A549 (cell line): ENCODE measurements at regions not wholly inside any gene's neighbourhood (a gene's known extent, or its start where the extent isn't known, plus 50 kb on each side); places are given as distances from the start of the nearest gene placed in this dataset.

Experiments used
- ATAC-seq, 2 experiments: fragments of 200-7000 bp in 1 of 2; fragments of >200 bp in 1 of 2; cut with Nextera tagmentation in 1 of 2; cut with Tn5 transposase in 1 of 2; 3 replicates each; pipeline versions ENCODE4 v1.8.0 to v1.9.1; 2018 to 2020; ENCODE audit warnings: mild to moderate bottlenecking in 1 of 2, moderate library complexity in 1 of 2
- CTCF ChIA-PET: fragments of 300-600 bp; sonication (Branson Sonifier 250); formaldehyde crosslinking; extraction: SDS; loops from one replicate; lab custom pipeline; 2021; ENCODE audit warnings: antibody characterized with exemption, inconsistent platforms; lab: Yijun Ruan, JAX
- POLR2A ChIA-PET: fragments of 350-600 bp; formaldehyde crosslinking; extraction: SDS; loops from one replicate; lab custom pipeline; 2021; ENCODE audit warnings: antibody characterized with exemption, inconsistent platforms; lab: Yijun Ruan, JAX
- DNase-seq, 2 experiments: peaks; one replicate each; pipeline versions ENCODE4 v3.0.0 to v3.0.0-alpha.2; 2011 to 2016; ENCODE audit warnings: low read depth in 1 of 2, low spot score in 1 of 2
- FAIRE-seq: peaks from 2 replicates; lab custom pipeline; 2011; peaks lifted over from hg19 to GRCh38; lab: Jason Lieb, UNC
- H3K27ac ChIP-seq, 2 experiments: fragments of >200 bp; sonication (Bioruptor Twin); formaldehyde crosslinking; 3 replicates each; pipeline ENCODE4 v1.5.1; 2016 to 2017
- H3K4me1 ChIP-seq: fragments of >200 bp; sonication (Bioruptor Twin); formaldehyde crosslinking; 3 replicates; pipeline ENCODE4 v1.6.1; 2016
- H3K4me2 ChIP-seq: fragments of >200 bp; sonication (Bioruptor Twin); formaldehyde crosslinking; 3 replicates; pipeline ENCODE4 v1.6.1; 2016
- H3K4me3 ChIP-seq: fragments of >200 bp; sonication (Bioruptor Twin); formaldehyde crosslinking; 3 replicates; pipeline ENCODE4 v1.5.1; 2016
- H3K9me3 ChIP-seq: fragments of >200 bp; sonication (Bioruptor Twin); formaldehyde crosslinking; 3 replicates; pipeline ENCODE4 v1.6.1; 2016
- ATOH8 ChIP-seq: fragments of 250-450 bp; sonication (Bioruptor Pico); IDR thresholded peaks from 2 replicates; pipeline ENCODE4 v1.5.0; 2020; ENCODE audit warnings: low read depth, mild to moderate bottlenecking, moderate library complexity
- BCL3 ChIP-seq: fragments of >200 bp; sonication (Bioruptor Twin); formaldehyde crosslinking; IDR thresholded peaks from 3 replicates; pipeline ENCODE4 v1.6.1; 2016
- BHLHE40 ChIP-seq: IDR thresholded peaks from 2 replicates; pipeline ENCODE4 v1.6.1; 2012; ENCODE audit warnings: low read depth, low read length, inconsistent platforms
- EHF ChIP-seq: fragments of 250-450 bp; sonication (Bioruptor Pico); IDR thresholded peaks from 2 replicates; pipeline ENCODE4 v1.5.0; 2020; ENCODE audit warnings: mild to moderate bottlenecking
- EHMT2 ChIP-seq: fragments of 200-600 bp; sonication (generic); IDR thresholded peaks from 2 replicates; pipeline ENCODE4 v1.6.1; 2016; ENCODE audit warnings: antibody characterized with exemption, low read depth, mild to moderate bottlenecking, moderate library complexity
- EP300 ChIP-seq, 2 experiments: fragments of >200 bp; sonication (Bioruptor Twin); formaldehyde crosslinking; IDR thresholded peaks; 2 replicates in 1 of 2; 3 replicates in 1 of 2; pipeline ENCODE4 v1.6.1; 2016 to 2017
- FOSB ChIP-seq: fragments of 250-450 bp; sonication (Bioruptor Pico); IDR thresholded peaks from 2 replicates; pipeline ENCODE4 v1.5.0; 2020; ENCODE audit warnings: mild to moderate bottlenecking, moderate library complexity
- GATA3 ChIP-seq: IDR thresholded peaks from 2 replicates; pipeline ENCODE4 v1.6.1; 2012; ENCODE audit warnings: borderline replicate concordance
- HDAC2 ChIP-seq: fragments of 200-600 bp; sonication (generic); IDR thresholded peaks from 2 replicates; pipeline ENCODE4 v1.6.1; 2016
- HEYL ChIP-seq: fragments of 250-450 bp; sonication (Bioruptor Pico); IDR thresholded peaks from 2 replicates; pipeline ENCODE4 v1.8.0; 2021; ENCODE audit warnings: mild to moderate bottlenecking, moderate library complexity
- JUN ChIP-seq, 2 experiments: fragments of >200 bp; sonication (Bioruptor Twin); formaldehyde crosslinking; IDR thresholded peaks; 2 replicates in 1 of 2; 3 replicates in 1 of 2; pipeline ENCODE4 v1.6.1; 2016 to 2017
- KDM1A ChIP-seq: fragments of 200-600 bp; sonication (generic); IDR thresholded peaks from 2 replicates; pipeline ENCODE4 v1.6.1; 2016; ENCODE audit warnings: low read depth, mild to moderate bottlenecking
- MYC ChIP-seq: IDR thresholded peaks from 2 replicates; pipeline ENCODE4 v1.6.1; 2012; ENCODE audit warnings: mild to moderate bottlenecking, inconsistent platforms, low read length, improper control_type of control experiment, borderline replicate concordance
- NFE2L2 ChIP-seq: fragments of 150-350 bp; conservative IDR thresholded peaks from 2 replicates; pipeline ENCODE4 v1.6.1; 2014; ENCODE audit warnings: low read length
- RAD21 ChIP-seq, 2 experiments: fragments of >200 bp in 1 of 2; sonication (Bioruptor Twin) in 1 of 2; formaldehyde crosslinking in 1 of 2; IDR thresholded peaks in 1 of 2; conservative IDR thresholded peaks in 1 of 2; 2 replicates in 1 of 2; 3 replicates in 1 of 2; pipeline ENCODE4 v1.6.1; 2012 to 2018; ENCODE audit warnings: inconsistent platforms in 1 of 2
- RCOR1 ChIP-seq: fragments of 150-350 bp; IDR thresholded peaks from 2 replicates; pipeline ENCODE4 v1.6.1; 2014; ENCODE audit warnings: antibody characterized with exemption, low read length, low read depth
- REST ChIP-seq: fragments of 200-600 bp; sonication (generic); IDR thresholded peaks from 2 replicates; pipeline ENCODE4 v1.6.1; 2016; ENCODE audit warnings: antibody characterized with exemption, mild to moderate bottlenecking, moderate library complexity
- SMC3 ChIP-seq: fragments of >200 bp; sonication (Bioruptor Twin); formaldehyde crosslinking; IDR thresholded peaks from 3 replicates; pipeline ENCODE4 v1.6.1; 2018; ENCODE audit warnings: inconsistent platforms
- TFCP2L1 ChIP-seq: fragments of 250-450 bp; sonication (Bioruptor Pico); IDR thresholded peaks from 2 replicates; pipeline ENCODE4 v1.5.0; 2021; ENCODE audit warnings: mild to moderate bottlenecking
- ZC3H11A ChIP-seq: fragments of 450-650 bp; IDR thresholded peaks from 2 replicates; pipeline ENCODE4 v1.6.1; 2014; ENCODE audit warnings: antibody characterized with exemption, mild to moderate bottlenecking
- ZNF302 ChIP-seq: fragments of 250-450 bp; sonication (Bioruptor Pico); IDR thresholded peaks from 2 replicates; pipeline ENCODE4 v1.9.0; 2021; ENCODE audit warnings: inconsistent platforms, mild to moderate bottlenecking, moderate library complexity
- WGBS: methylation state at CpG from one replicate; pipeline ENCODE4 v1.1.6; 2017; ENCODE audit errors: missing lambda C conversion rate; 5-methylcytosine and 5-hydroxymethylcytosine counted together
- TF ChIP-seq, protein P1 (sequence below): IDR thresholded peaks from 2 replicates; pipeline ENCODE4 v1.6.1; 2012

- Histone ChIP-seq H3K4me2 (no peak overlapping the region), H3K4me3 (no peak overlapping the region), H3K4me1 (no peaks in the 10 kb centered on the region), H3K27ac (no peak overlapping the region), H3K9me3 (no peaks in the 10 kb centered on the region)
- no peak for ATAC-seq
- TF ChIP-seq HEYL (CRISPR knock-in tag) (no peak), NFE2L2 (no peak), SMC3 (no peak), RCOR1 (no peak), EHMT2 (no peak), FOSB (CRISPR knock-in tag) (no peak), ZC3H11A (no peak), EHF (no peak), BCL3 (no peak), ZNF302 (no peak), REST (no peak), RAD21 (conservative IDR thresholded peaks at IDR 0.05 in 1 of 2, IDR thresholded peaks at IDR 0.05 in 1 of 2) (no peak), KDM1A (no peak), JUN (IDR thresholded peaks at IDR 0.05) (no peak), HDAC2 (no peak), EP300 (IDR thresholded peaks at IDR 0.05) (no peak), GATA3 (no peak), ATOH8 (no peak), TFCP2L1 (CRISPR knock-in tag) (no peak)
- TF ChIP-seq, protein P1, sequence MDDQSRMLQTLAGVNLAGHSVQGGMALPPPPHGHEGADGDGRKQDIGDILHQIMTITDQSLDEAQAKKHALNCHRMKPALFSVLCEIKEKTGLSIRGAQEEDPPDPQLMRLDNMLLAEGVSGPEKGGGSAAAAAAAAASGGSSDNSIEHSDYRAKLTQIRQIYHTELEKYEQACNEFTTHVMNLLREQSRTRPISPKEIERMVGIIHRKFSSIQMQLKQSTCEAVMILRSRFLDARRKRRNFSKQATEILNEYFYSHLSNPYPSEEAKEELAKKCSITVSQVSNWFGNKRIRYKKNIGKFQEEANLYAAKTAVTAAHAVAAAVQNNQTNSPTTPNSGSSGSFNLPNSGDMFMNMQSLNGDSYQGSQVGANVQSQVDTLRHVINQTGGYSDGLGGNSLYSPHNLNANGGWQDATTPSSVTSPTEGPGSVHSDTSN = no peak
- WGBS = 77% methylated on average over 4 of the region's 4 CpGs
- POLR2A ChIA-PET = interaction anchor here (0.6 kb wide), 1 partner anchor 477 kb away, joined by 3 read pairs; no protein-coding TSS in a partner anchor
- FAIRE-seq = no peak
- CTCF ChIA-PET = interaction anchor here (0.7 kb wide), 1 partner anchor 135 kb away, joined by 3 read pairs; no protein-coding TSS in a partner anchor
- DNase-seq = no peak
Measured at GRCh38 chr3:35849496-35849895, 210.2 kb downstream of the ARPP21 start.

- CTCF ChIA-PET = interaction anchor here (0.7 to 1.3 kb wide), 2 partner anchors 30 to 136 kb away, joined by 3 read pairs; no protein-coding TSS in a partner anchor
- ATAC-seq = no peak
- Histone ChIP-seq H3K4me3 (no peak overlapping the region), H3K4me1 (no peaks in the 10 kb centered on the region), H3K4me2 (no peak overlapping the region), H3K27ac (no peak overlapping the region), H3K9me3 (no peaks in the 10 kb centered on the region)
- FAIRE-seq = no peak
- POLR2A ChIA-PET = interaction anchor here (0.6 kb wide), 1 partner anchor 477 kb away, joined by 3 read pairs; no protein-coding TSS in a partner anchor
- TF ChIP-seq MYC (no peak), EP300 (IDR thresholded peaks at IDR 0.05) (no peak), BHLHE40 (no peak)
- DNase-seq = no peak
- 60% methylated on average over 1 of the region's 1 CpG for WGBS
Measured at GRCh38 chr3:35849963-35850362, 210.6 kb downstream of the ARPP21 start.
